HG02798 (cell line): ENCODE measurements at regions not wholly inside any gene's neighbourhood (a gene's known extent, or its start where the extent isn't known, plus 50 kb on each side); places are given as distances from the start of the nearest gene placed in this dataset.
"Not testable (repeated sequence)": the region's sequence is repeated elsewhere in the genome, so short reads cannot be mapped to it uniquely, and the experiment has no call there.

Experiments
- ATAC-seq: cut with Tn5 transposase; IDR thresholded peaks from one replicate; pipeline ENCODE4 v1.9.1; 2021; ENCODE audit warnings: mild to moderate bottlenecking; ENCODE audit not compliant: unreplicated experiment, poor library complexity

GRCh38 chr14:89053303-89053702, 228.9 kb downstream of the TTC8 start:
- ATAC-seq, result no peak

GRCh38 chr14:89056394-89056793, 231.9 kb downstream of the TTC8 start:
- ATAC-seq, result no peak

GRCh38 chr14:89058697-89059096, 234.2 kb downstream of the TTC8 start:
- ATAC-seq, result no peak

- no peak for ATAC-seq
These were observed 235.7 kb downstream of the TTC8 start for GRCh38 chr14:89060191-89060590.

GRCh38 chr14:89061696-89062095, 237.2 kb downstream of the TTC8 start:
- ATAC-seq, result no peak

GRCh38 chr14:89065879-89066278, 241.4 kb downstream of the TTC8 start:
- no peak for ATAC-seq

- no peak for ATAC-seq
These were observed 243.0 kb downstream of the TTC8 start for GRCh38 chr14:89067293-89067972.

- no peak for ATAC-seq
These were observed 253.8 kb downstream of the TTC8 start for GRCh38 chr14:89078021-89078795.

GRCh38 chr14:89085231-89085731, 260.8 kb downstream of the TTC8 start:
- ATAC-seq, result no peak

GRCh38 chr14:89085737-89086382, 261.4 kb downstream of the TTC8 start:
- no peak for ATAC-seq

GRCh38 chr14:89088530-89088929, 264.1 kb downstream of the TTC8 start:
- ATAC-seq, result no peak

GRCh38 chr14:89089330-89089729, 264.9 kb downstream of the TTC8 start:
- no peak for ATAC-seq

- no peak for ATAC-seq
These were observed 267.3 kb downstream of the TTC8 start for GRCh38 chr14:89091781-89092180.

GRCh38 chr14:89093083-89093730, 268.8 kb downstream of the TTC8 start:
- ATAC-seq, result no peak

- ATAC-seq, result no peak
These were observed 270.6 kb downstream of the TTC8 start for GRCh38 chr14:89095036-89095435.

GRCh38 chr14:89096946-89097345, 272.5 kb downstream of the TTC8 start:
- no peak for ATAC-seq

GRCh38 chr14:89098254-89098653, 273.8 kb downstream of the TTC8 start:
- no peak for ATAC-seq

- ATAC-seq, result not testable (repeated sequence)
These were observed 279.8 kb downstream of the TTC8 start for GRCh38 chr14:89104171-89104817.

GRCh38 chr14:89104861-89105260, 280.4 kb downstream of the TTC8 start:
- ATAC-seq, result not testable (repeated sequence)
